ENCODE measurements at regions not wholly inside any gene's neighbourhood (a gene's known extent, or its start where the extent isn't known, plus 50 kb on each side); places are given as distances from the start of the nearest gene placed in this dataset.

DNA sequence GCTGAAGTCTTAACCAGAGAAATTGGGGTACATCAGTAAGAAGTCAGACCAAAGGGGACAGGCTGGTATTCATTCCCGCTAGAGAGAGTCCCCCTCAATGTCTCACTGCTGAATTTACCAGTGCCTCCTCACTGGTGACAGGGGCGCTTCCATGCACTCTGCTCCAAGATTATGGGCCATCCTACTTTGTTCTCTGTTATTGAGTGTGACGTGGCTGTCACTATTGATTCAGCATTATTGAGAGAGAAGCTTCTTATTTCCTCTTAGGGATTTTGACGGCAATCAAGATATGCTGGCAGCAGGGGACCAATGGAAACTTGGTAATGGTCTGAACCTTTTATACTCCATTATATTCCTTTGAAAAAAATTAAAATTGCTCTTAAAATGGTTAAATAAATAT lies 118.6 kb downstream of the SYF2 start:
- Histone ChIP-seq H3K27ac (ENCODE audit: low read length) (no peak overlapping the region), H3K4me3 (ENCODE audit: low read length) (no peak overlapping the region), H3F3A (ENCODE audit: insufficient read depth, low read length, poor library complexity, severe bottlenecking) (no peaks in the 10 kb centered on the region), H3K36me3 (ENCODE audit: insufficient read depth, low read length) (no peaks in the 10 kb centered on the region), H3K9me2 (ENCODE audit: insufficient read depth, low read length) (no peaks in the 10 kb centered on the region), H3K4me2 (ENCODE audit: low read length) (no peak overlapping the region), H3K9me3 (ENCODE audit: low read length) (no peaks in the 10 kb centered on the region), H3K79me2 (replicated peaks; ENCODE audit: insufficient read depth, low read length) (no peaks in the 10 kb centered on the region), H3K27me3 (ENCODE audit: insufficient read depth, low read depth, low read length) (no peaks in the 10 kb centered on the region), H3K9ac (ENCODE audit: low read length) (no peak overlapping the region), H2AFZ (ENCODE audit: low read depth, low read length) (no peak overlapping the region), H4K20me1 (ENCODE audit: insufficient read depth) (no peaks in the 10 kb centered on the region)
- TF ChIP-seq POLR2AphosphoS5 (IDR thresholded peaks at IDR 0.05) = no peak
- no peak for TF ChIP-seq RAD21 (conservative IDR thresholded peaks at IDR 0.05)
- TF ChIP-seq, protein P1, sequence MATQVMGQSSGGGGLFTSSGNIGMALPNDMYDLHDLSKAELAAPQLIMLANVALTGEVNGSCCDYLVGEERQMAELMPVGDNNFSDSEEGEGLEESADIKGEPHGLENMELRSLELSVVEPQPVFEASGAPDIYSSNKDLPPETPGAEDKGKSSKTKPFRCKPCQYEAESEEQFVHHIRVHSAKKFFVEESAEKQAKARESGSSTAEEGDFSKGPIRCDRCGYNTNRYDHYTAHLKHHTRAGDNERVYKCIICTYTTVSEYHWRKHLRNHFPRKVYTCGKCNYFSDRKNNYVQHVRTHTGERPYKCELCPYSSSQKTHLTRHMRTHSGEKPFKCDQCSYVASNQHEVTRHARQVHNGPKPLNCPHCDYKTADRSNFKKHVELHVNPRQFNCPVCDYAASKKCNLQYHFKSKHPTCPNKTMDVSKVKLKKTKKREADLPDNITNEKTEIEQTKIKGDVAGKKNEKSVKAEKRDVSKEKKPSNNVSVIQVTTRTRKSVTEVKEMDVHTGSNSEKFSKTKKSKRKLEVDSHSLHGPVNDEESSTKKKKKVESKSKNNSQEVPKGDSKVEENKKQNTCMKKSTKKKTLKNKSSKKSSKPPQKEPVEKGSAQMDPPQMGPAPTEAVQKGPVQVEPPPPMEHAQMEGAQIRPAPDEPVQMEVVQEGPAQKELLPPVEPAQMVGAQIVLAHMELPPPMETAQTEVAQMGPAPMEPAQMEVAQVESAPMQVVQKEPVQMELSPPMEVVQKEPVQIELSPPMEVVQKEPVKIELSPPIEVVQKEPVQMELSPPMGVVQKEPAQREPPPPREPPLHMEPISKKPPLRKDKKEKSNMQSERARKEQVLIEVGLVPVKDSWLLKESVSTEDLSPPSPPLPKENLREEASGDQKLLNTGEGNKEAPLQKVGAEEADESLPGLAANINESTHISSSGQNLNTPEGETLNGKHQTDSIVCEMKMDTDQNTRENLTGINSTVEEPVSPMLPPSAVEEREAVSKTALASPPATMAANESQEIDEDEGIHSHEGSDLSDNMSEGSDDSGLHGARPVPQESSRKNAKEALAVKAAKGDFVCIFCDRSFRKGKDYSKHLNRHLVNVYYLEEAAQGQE (IDR thresholded peaks at IDR 0.05; ENCODE audit: borderline replicate concordance) = no peak
- no peak for TF ChIP-seq MXI1 (conservative IDR thresholded peaks at IDR 0.05; ENCODE audit: poor library complexity, severe bottlenecking)
- no peak for TF ChIP-seq EP300 (conservative IDR thresholded peaks at IDR 0.05; ENCODE audit: poor library complexity, severe bottlenecking)
- no peak for TF ChIP-seq SMC3 (conservative IDR thresholded peaks at IDR 0.05; ENCODE audit: poor library complexity)
- no peak for TF ChIP-seq TAF1 (IDR thresholded peaks at IDR 0.05; ENCODE audit: low read depth)
- no peak for TF ChIP-seq EZH2 (IDR thresholded peaks at IDR 0.05; ENCODE audit: borderline replicate concordance, insufficient read depth, low read length, poor library complexity, severe bottlenecking)

DNA sequence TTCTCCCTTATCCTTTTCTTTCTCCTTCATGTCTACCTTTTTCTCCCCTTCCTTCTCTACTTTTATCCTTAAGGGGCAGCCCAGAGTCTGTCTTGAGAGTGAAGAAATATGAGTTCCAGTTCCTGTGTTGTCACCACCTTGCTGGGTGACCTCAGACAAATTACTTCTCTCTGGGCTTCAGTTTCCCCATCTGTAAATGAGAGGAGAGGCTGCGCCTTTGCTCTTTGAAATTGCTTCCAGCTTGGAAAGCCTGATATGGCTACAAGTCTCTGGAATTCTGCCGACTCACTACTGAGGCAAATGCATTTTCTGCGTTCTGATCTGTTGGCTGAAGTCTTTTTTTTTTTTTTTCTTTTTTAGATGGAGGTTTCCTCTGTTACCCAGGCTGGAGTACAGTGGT lies 119.2 kb downstream of the SYF2 start:
- no peaks in the 10 kb centered on the region for H4K20me1 ChIP-seq (ENCODE audit: insufficient read depth)
- no peak overlapping the region for H3K4me3 ChIP-seq (ENCODE audit: low read length)
- no peak overlapping the region for H2AFZ ChIP-seq (ENCODE audit: low read depth, low read length)
- no peaks in the 10 kb centered on the region for H3K79me2 ChIP-seq (replicated peaks; ENCODE audit: insufficient read depth, low read length)
- no peaks in the 10 kb centered on the region for H3K36me3 ChIP-seq (ENCODE audit: insufficient read depth, low read length)
- no peaks in the 10 kb centered on the region for H3K9me2 ChIP-seq (ENCODE audit: insufficient read depth, low read length)
- H3F3A ChIP-seq (ENCODE audit: insufficient read depth, low read length, poor library complexity, severe bottlenecking) = no peaks in the 10 kb centered on the region
- H3K4me2 ChIP-seq (ENCODE audit: low read length) = no peak overlapping the region
- H3K27me3 ChIP-seq (ENCODE audit: insufficient read depth, low read depth, low read length) = no peaks in the 10 kb centered on the region
- no peak overlapping the region for H3K27ac ChIP-seq (ENCODE audit: low read length)
- H3K9ac ChIP-seq (ENCODE audit: low read length) = no peak overlapping the region
- no peaks in the 10 kb centered on the region for H3K9me3 ChIP-seq (ENCODE audit: low read length)
- no peak for TF ChIP-seq RAD21 (conservative IDR thresholded peaks at IDR 0.05)
- TF ChIP-seq SMC3 (conservative IDR thresholded peaks at IDR 0.05; ENCODE audit: poor library complexity) = no peak
- no peak for TF ChIP-seq TAF1 (IDR thresholded peaks at IDR 0.05; ENCODE audit: low read depth)
- TF ChIP-seq EP300 (conservative IDR thresholded peaks at IDR 0.05; ENCODE audit: poor library complexity, severe bottlenecking) = no peak
- no peak for TF ChIP-seq MXI1 (conservative IDR thresholded peaks at IDR 0.05; ENCODE audit: poor library complexity, severe bottlenecking)
- no peak for TF ChIP-seq EZH2 (IDR thresholded peaks at IDR 0.05; ENCODE audit: borderline replicate concordance, insufficient read depth, low read length, poor library complexity, severe bottlenecking)
- TF ChIP-seq, protein P2, sequence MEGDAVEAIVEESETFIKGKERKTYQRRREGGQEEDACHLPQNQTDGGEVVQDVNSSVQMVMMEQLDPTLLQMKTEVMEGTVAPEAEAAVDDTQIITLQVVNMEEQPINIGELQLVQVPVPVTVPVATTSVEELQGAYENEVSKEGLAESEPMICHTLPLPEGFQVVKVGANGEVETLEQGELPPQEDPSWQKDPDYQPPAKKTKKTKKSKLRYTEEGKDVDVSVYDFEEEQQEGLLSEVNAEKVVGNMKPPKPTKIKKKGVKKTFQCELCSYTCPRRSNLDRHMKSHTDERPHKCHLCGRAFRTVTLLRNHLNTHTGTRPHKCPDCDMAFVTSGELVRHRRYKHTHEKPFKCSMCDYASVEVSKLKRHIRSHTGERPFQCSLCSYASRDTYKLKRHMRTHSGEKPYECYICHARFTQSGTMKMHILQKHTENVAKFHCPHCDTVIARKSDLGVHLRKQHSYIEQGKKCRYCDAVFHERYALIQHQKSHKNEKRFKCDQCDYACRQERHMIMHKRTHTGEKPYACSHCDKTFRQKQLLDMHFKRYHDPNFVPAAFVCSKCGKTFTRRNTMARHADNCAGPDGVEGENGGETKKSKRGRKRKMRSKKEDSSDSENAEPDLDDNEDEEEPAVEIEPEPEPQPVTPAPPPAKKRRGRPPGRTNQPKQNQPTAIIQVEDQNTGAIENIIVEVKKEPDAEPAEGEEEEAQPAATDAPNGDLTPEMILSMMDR (IDR thresholded peaks at IDR 0.05; ENCODE audit: poor library complexity, severe bottlenecking) = no peak
- TF ChIP-seq POLR2AphosphoS5 (IDR thresholded peaks at IDR 0.05) = no peak
- TF ChIP-seq, protein P1 (IDR thresholded peaks at IDR 0.05; ENCODE audit: borderline replicate concordance) = no peak
